ENCODE measurements at regions not wholly inside any gene's neighbourhood (a gene's known extent, or its start where the extent isn't known, plus 50 kb on each side); places are given as distances from the start of the nearest gene placed in this dataset.

DNA sequence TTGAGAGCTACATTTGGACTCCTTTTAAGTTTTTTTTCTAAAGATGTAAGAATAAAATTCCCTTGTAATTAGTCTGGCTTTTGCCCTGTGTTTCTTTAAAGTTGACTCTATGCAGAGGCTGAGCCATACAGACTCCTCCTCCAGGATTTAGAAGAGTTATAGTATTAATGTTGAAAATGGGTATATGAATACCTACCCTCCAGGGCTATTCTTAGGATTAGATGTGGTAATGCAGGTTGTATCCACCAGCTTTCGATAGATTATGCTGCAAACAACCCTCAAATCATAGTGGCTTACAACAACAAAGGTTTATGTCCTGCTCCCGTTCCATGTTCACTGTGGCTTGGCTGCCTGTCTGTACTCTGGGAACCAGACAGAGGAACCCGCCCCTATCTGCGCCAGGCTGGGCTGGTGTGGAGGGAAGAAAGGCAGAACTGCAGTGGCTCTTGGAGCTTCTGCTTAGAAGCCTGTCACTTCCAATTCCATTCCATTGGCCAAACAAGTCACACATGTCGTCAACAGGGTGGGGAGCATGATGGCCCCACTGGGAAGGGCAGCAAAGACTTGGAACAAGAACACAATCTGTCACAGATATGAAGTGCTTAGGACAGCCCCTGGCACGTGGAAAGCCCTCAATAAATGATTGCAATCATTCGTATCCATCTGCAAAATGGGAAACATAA lies 290.8 kb downstream of the FOXO1 start:
- CTCF ChIA-PET = interaction anchor here (1.5 kb wide), 1 partner anchor 11 kb away, joined by 3 read pairs; no protein-coding TSS in a partner anchor
- no peaks in the 10 kb centered on the region for H3K36me3 ChIP-seq (ENCODE audit: control insufficient read depth, insufficient read depth, low read length)
- TF ChIP-seq, protein P1, sequence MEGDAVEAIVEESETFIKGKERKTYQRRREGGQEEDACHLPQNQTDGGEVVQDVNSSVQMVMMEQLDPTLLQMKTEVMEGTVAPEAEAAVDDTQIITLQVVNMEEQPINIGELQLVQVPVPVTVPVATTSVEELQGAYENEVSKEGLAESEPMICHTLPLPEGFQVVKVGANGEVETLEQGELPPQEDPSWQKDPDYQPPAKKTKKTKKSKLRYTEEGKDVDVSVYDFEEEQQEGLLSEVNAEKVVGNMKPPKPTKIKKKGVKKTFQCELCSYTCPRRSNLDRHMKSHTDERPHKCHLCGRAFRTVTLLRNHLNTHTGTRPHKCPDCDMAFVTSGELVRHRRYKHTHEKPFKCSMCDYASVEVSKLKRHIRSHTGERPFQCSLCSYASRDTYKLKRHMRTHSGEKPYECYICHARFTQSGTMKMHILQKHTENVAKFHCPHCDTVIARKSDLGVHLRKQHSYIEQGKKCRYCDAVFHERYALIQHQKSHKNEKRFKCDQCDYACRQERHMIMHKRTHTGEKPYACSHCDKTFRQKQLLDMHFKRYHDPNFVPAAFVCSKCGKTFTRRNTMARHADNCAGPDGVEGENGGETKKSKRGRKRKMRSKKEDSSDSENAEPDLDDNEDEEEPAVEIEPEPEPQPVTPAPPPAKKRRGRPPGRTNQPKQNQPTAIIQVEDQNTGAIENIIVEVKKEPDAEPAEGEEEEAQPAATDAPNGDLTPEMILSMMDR (IDR thresholded peaks at IDR 0.05; ENCODE audit: insufficient read depth, low read depth, low read length) = no peak
- DNase-seq (ENCODE audit: low read depth) = no peak
- no peaks in the 10 kb centered on the region; the same call in 1 of the 2 replicates for H3K27me3 ChIP-seq (ENCODE audit: control insufficient read depth, insufficient read depth, low read length)
- no peak overlapping the region for H3K4me3 ChIP-seq (ENCODE audit: low read depth, low read length)
- POLR2A ChIA-PET = no interaction called here

DNA sequence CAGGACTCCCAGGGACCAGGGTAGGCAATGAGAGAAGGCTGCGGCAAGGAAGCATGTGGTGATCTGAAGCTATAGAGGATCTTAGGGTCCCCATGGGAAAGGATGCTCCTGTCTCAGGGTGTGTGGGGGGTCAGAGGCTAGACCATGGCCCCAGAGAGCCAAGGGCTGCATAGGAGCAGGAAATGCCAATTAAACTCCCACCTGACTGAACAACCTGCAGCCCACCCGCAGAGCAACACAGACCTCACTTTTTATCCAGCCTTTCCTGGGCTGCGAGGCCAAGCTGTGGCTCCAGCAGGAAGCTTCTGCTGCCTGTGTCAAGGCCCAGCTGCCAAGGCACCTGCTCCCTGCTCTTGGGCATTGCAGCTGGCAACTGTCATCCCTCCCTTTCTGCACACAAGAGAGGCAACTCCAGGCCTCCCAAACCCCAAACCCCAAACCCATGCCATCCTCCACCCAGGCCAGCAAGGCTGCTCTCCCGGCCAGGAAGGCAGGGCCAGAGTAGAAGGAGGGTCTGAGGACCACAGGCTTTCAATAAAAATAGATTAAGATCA lies 290.1 kb downstream of the FOXO1 start:
- DNase-seq (ENCODE audit: low read depth) = no peak
- Histone ChIP-seq H3K4me3 (ENCODE audit: low read depth, low read length) (no peak overlapping the region), H3K27me3 (ENCODE audit: control insufficient read depth, insufficient read depth, low read length) (no peaks in the 10 kb centered on the region), H3K36me3 (ENCODE audit: control insufficient read depth, insufficient read depth, low read length) (no peaks in the 10 kb centered on the region)
- CTCF ChIA-PET = no interaction called here
- TF ChIP-seq, protein P1 (IDR thresholded peaks at IDR 0.05; ENCODE audit: insufficient read depth, low read depth, low read length) = no peak
- POLR2A ChIA-PET = no interaction called here

DNA sequence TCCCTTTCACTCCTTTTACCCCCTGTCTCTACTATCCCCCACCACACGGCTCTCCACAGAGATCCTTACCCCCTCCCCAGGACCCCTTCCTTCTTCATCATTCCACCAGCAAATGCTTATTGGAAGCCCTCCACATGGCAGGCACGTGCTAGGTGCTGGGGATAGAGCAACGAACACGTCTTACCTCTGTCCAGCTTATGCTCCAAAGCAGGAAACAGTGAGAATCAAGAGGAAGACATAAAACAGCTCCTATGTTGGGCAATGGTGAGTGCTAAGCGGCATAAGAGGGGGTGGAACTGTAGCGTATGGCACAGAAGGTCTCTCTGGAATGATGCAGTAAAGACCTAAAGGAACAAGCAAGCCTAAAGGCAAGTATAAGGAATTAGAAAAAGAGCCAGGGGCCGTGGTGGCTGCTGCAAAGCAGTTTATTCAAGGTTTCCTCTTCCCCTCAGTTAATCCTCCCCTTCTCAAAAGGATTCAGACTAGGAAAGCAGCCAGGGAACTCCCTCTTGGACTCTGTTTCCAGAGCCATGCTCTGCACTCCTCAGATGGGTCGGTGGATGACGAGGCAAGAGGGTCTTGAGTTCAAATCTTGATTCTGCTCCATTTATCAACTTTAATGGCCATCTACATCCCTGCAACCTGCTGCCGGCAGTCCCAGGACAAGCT lies 289.4 kb downstream of the FOXO1 start:
- ChIA-PET CTCF (no interaction called here), POLR2A (no interaction called here)
- Histone ChIP-seq H3K27me3 (ENCODE audit: control insufficient read depth, insufficient read depth, low read length) (no peaks in the 10 kb centered on the region), H3K4me3 (ENCODE audit: low read depth, low read length) (no peak overlapping the region), H3K36me3 (ENCODE audit: control insufficient read depth, insufficient read depth, low read length) (no peaks in the 10 kb centered on the region)
- DNase-seq (ENCODE audit: low read depth) = no peak
- TF ChIP-seq, protein P1 (IDR thresholded peaks at IDR 0.05; ENCODE audit: insufficient read depth, low read depth, low read length) = no peak

DNA sequence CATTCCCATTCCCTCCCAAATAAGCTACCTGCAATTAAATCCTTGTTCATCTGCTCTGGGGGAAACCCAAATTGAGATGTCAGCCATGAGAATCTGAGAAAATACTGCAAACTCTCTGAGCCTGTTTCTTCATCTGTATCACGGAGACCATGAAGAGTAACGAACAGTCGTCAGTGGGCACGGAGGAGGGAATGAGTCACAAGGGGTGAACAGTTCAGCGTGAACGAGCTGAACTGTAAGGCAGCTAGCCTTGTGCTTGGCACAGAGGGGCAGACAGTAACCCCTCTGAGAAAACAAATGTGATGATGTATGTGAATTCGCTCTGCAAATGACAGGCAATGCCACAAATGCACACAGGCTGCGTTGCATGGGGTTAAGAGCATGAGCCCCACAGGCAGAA lies 288.7 kb downstream of the FOXO1 start:
- CTCF ChIA-PET = interaction anchor here (1.2 kb wide), 1 partner anchor 317 kb away, joined by 4 read pairs; no protein-coding TSS in a partner anchor
- TF ChIP-seq, protein P1 (IDR thresholded peaks at IDR 0.05; ENCODE audit: insufficient read depth, low read depth, low read length) = no peak
- POLR2A ChIA-PET = no interaction called here
- no peak for DNase-seq (ENCODE audit: low read depth)
- Histone ChIP-seq H3K36me3 (ENCODE audit: control insufficient read depth, insufficient read depth, low read length) (no peaks in the 10 kb centered on the region), H3K27me3 (ENCODE audit: control insufficient read depth, insufficient read depth, low read length) (no peaks in the 10 kb centered on the region), H3K4me3 (ENCODE audit: low read depth, low read length) (no peak overlapping the region)

DNA sequence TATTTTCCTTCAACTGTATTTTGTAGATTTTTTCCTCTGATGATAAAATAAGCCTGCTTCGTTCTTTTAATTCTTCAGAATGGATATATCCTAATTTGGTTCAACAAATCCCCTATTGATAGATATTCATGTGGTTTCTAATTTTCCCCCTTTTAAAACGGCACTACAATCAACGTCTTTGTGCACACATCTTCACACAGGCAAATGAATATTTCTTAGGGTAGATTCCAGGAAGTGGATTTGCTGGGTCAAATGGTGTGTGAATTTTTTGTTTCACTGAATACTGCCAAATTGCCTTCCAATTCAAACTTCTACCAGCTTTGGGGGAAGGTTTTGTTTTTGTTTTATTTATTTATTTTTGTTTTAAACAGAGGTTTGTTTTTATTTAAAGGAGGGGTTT lies 287.2 kb downstream of the FOXO1 start:
- TF ChIP-seq, protein P1 (IDR thresholded peaks at IDR 0.05; ENCODE audit: insufficient read depth, low read depth, low read length) = no peak
- no peaks in the 10 kb centered on the region for H3K36me3 ChIP-seq (ENCODE audit: control insufficient read depth, insufficient read depth, low read length)
- no peaks in the 10 kb centered on the region for H3K27me3 ChIP-seq (ENCODE audit: control insufficient read depth, insufficient read depth, low read length)
- ChIA-PET POLR2A (no interaction called here), CTCF (no interaction called here)
- H3K4me3 ChIP-seq (ENCODE audit: low read depth, low read length) = no peak overlapping the region
- DNase-seq (ENCODE audit: low read depth) = no peak
